ENCODE measurements at regions not wholly inside any gene's neighbourhood (a gene's known extent, or its start where the extent isn't known, plus 50 kb on each side); places are given as distances from the start of the nearest gene placed in this dataset.
"Not testable (repeated sequence)": the region's sequence is repeated elsewhere in the genome, so short reads cannot be mapped to it uniquely, and the experiment has no call there.

DNA sequence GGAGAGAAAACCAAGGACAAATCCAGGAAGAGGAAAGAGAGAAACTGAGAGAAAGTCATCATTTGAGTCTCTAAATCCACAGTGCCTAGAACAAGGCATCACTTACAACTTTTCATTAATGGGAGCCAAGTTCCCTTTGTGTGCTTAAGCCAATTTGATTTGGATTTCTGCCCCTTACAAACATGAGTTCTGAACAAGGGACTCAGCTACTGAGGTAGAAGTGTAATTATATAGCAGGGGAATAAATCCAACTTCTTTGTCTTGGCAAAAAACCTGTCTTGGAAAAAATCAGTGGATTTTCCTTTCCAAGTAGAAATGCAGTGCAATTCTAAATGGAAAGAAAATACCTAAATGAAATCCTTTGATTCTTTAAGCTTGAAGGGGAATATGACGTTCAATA, 307.2 kb upstream of the CNTN3 start:
- ATAC-seq: no peak
- intact Hi-C loops (cut with DNase I): no loop called here
- no peak for DNase-seq (ENCODE audit: missing footprints)

DNA sequence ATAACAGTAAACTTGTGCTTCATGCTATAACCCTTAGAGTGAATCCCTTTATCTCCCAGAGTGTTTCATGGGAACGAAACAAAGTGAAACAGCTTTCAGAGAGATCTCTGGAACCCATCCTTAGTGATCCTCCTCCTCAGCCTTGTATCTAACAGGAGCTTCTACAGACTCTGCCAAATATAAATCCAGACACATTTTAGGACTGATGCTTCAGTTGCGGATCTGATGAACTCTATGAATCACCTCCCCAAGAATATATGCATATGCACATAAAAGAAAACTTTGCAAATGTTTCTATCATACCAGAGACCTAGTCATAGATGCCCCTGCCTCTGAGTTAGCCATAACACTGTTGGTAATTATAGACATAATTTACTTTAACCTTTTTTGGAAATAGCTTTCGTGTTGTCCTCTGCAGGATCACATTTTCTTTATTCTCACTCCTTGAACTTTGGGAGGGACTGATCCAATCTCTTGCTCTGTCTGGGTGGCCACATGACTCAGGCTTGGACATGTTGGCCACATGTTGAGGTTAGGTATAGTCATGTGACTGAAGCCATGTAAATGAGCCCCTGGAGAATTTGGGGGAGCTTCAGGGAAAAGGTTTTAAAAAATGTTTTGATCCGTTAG, 306.4 kb upstream of the CNTN3 start:
- DNase-seq (ENCODE audit: missing footprints): no peak
- ATAC-seq: no peak
- intact Hi-C loops (cut with DNase I): no loop called here

DNA sequence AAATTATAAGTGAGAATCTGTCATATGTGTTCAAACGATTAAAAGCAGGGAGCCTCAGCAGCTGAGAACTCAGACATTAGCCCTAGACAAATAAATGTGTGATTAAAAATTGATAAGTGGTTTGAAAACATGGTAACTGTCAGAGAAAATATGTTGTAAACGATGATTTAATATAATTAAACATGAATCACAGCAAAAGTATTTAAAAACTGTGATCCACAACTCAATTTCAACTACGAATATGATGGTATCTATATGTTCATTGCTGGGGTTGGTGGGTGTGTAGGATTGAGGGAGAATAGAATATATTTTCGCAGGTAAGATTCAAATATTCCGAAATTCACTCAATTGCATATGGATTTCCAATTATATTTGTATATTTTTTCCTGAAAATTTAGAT, 302.2 kb upstream of the CNTN3 start:
- no peak for ATAC-seq
- no peak for DNase-seq (ENCODE audit: missing footprints)
- intact Hi-C loops (cut with DNase I): no loop called here

DNA sequence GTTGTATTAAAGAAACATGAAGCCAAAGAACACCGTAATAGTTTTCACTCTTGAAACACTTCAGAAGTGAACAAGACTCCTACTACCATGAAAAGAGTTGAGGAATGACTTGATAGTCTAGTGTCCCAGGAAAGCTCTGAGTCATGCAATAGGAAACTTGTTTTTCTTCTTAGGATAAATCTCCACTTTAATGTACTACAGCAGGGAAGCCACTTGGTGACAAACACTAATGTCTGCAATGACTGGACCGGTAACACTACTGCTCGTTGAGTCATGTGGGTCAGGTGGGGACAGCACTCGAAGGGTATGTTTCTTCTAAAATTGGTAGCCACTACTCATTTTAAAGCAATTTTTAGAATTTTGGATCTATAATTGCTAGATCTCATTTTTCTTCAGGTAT, 291.7 kb upstream of the CNTN3 start:
- DNase-seq (ENCODE audit: missing footprints) (no peak), ATAC-seq (no peak)
- intact Hi-C loops (cut with DNase I): no loop called here

DNA sequence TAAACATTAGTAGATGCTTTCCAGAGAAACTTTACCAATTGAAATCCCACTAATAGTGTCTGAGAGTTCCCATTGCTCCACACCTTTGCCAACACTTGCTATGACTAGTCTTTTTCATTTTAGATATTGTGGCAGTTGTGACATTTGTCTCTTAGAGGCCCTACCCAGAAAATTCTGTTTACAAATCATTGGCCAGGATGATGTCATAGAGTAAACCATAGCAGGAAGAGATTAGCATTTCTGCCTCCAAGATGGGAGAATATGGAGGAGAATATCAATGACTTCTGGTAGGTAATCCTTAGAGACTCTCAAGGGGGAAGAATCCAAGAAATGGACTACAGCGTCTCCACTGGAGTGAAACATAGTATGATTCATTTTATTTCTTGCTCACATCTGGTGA, 291.0 kb upstream of the CNTN3 start:
- intact Hi-C loops (cut with DNase I): no loop called here
- no peak for ATAC-seq
- DNase-seq (ENCODE audit: missing footprints): no peak

DNA sequence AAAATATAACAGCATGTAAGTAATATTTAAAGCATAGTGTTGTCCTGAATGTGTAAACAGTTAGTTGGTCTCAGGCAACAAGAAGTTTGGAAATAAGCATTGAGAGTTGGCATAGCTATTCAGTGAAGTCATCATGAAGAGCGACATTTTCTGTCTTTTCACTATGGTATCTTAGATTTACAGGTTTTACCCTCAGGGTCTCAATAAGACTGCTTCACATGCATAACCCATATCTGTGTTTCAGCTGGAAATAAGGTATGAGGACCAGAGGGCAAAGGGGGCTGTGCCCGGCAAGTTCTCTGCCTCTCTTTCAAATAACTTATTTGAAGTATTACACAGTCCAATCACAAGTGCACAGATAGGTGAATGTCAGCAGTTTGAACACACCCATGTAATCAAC, 290.2 kb upstream of the CNTN3 start:
- ATAC-seq (no peak), DNase-seq (ENCODE audit: missing footprints) (no peak)
- intact Hi-C loops (cut with DNase I): no loop called here

DNA sequence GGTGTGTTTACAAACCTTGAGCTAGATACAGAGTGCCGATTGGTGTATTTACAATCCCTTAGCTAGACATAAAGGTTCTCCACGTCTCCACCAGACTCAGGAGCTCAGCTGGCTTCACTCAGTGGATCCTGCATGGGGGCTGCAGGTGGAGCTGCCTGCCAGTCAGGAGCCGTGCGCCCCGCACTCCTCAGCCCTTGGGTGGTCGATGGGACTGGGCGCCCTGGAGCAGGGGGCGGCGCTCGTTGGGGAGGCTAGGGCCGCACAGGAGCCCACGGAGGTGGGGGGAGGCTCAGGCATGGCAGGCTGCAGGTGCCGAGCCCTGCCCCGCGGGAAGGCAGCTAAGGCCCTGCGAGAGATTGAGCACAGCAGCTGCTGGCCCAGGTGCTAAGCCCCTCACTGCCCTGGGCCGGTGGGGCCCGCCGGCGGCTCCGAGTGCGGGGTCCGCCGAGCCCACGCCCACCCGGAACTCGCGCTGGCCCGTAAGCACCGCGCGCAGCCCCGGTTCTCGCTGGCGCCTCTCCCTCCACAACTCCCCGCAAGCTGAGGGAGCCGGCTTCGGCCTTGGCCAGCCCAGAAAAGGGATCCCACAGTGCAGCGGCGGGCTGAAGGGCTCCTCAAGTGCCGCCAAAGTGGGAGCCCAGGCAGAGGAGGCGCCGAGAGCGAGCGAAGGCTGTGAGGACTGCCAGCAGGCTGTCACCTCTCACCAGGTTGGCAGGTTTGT, 285.5 kb upstream of the CNTN3 start:
- DNase-seq (ENCODE audit: missing footprints); ATAC-seq; intact Hi-C loops (cut with DNase I): not testable (repeated sequence)

DNA sequence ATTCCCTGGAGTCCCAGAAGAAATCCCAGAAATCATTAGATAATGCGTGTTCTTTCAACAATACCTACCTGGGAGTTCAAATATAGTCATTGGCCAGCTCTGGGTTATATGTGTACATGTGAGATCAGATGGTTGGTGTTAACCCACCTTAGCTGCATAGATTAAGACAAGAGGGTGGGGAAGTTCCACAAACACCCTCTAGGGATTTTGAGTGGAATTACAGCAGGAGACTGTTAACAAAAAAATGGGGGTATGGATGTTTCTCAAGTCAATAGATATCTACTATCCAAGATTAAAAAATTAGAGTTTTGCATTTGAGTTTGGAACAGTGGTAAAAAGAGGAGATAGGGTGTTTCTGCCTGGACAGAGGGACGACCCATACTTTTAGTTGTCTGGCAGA, 282.5 kb upstream of the CNTN3 start:
- no peak for DNase-seq (ENCODE audit: missing footprints)
- no peak for ATAC-seq

DNA sequence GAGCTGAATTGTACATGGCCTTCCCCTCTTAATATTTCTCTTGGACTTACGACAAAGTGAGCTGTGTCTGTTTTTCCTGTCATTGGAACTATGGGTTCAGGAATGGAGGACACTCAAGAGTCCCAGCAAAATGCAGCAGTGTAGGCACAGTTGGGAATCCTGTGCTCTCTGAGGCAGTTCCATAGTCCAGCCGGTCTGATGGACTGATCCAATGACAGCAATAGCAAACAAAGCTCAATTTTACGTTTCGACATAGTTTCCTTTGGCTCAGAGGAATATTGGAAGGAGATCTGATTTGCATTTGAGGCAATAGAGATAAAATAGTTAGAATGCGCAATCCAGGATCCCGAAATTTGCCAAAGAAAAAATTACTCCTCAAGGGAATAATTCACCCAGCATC, 276.9 kb upstream of the CNTN3 start:
- no peak for ATAC-seq
- intact Hi-C loops (cut with DNase I): no loop called here

More for the DNA sequence above, 282.5 kb upstream of the CNTN3 start:
- intact Hi-C loops (cut with DNase I): no loop called here

DNA sequence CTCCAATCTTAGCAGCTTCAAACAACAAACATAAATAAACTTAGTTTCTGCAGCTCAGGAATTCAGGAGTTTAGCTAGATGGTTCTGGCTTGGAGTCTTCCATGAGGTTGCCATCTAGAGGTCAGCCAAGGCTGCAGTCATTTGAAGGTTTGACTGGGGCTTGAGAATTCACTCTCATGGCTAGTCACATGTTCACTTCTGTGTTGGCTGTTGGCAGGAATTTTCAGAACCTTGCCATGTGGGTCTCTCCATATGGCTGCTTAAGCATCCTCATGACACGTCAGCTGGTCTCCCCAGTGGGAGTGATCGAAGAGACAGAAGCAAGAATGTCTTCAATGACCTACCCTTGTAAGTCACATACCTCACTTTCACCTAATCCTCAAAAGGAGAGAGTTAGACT, 269.2 kb upstream of the CNTN3 start:
- intact Hi-C loops (cut with DNase I): no loop called here
- ATAC-seq: no peak
- DNase-seq (ENCODE audit: missing footprints): no peak

More for the DNA sequence above, 276.9 kb upstream of the CNTN3 start:
- DNase-seq (ENCODE audit: missing footprints): no peak

DNA sequence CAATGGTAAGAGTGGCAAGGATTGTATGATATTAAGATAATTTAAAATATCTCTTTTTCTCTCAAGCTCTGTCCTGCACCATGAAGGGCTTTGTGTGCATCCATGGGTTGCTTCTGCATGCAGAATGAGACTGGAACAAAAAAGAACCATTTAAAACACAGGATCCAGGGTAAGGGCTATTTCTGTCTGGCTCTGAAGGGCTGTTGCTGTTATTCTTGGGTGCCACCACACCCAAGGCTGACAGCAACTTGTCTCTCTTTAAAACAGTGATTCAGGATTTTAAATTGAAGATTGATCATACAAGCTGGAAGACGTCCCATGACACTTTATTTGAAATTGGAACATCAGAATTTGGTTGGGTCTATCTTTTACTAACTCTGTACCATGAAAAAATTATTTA, 268.8 kb upstream of the CNTN3 start:
- intact Hi-C loops (cut with DNase I): no loop called here
- DNase-seq (ENCODE audit: missing footprints): no peak
- no peak for ATAC-seq

DNA sequence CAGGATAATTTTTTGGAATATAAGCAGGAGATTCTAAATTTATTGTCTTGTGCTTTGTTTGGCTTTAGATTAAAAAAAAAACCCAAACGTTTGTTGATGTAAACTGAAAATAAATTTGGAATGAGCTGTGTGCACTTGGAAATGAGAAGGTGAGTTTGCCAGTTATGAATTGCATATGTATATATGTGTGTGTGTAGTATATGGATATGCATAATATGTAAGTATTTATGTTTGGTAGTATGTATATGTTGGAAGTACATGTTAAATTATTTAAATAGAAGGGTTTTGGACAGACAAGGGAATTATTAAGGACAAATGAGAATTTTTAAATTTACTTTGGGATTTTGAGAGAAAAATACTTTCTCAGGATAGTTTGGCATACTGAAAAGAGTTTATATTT, 265.8 kb upstream of the CNTN3 start:
- ATAC-seq (no peak), DNase-seq (ENCODE audit: missing footprints) (no peak)
- intact Hi-C loops (cut with DNase I): no loop called here

DNA sequence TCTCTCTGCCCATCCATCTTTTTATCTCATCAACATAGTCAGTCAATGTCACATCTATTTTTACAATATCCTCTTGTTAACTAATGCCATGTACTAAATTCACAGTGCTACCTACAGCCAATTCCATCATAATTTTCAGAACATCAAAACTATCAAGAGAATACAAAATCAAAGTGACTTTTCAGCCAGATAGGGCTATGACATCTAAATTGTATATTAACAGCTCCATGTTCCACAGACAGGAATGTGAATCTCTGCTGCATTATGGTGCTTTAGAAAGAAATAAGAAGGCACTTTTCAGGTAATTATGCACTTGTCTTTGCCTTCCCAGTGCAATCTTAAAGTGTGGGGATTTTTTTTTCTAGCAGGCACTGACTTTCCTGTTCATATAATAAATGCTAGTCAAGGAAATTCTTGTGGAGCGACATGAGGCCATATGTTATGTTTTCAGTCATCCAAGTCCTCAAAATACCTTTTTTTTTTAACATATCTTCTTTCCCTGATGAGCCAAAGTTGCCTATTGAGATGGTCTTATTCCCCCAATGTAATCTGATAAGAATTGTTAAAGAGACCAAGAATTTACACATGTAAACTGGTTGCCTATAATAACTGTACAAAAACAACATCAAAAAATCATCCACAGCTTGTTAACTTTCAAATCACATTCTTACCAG, 252.0 kb upstream of the CNTN3 start:
- no peak for DNase-seq (ENCODE audit: missing footprints)
- no peak for ATAC-seq
- intact Hi-C loops (cut with DNase I): no loop called here

DNA sequence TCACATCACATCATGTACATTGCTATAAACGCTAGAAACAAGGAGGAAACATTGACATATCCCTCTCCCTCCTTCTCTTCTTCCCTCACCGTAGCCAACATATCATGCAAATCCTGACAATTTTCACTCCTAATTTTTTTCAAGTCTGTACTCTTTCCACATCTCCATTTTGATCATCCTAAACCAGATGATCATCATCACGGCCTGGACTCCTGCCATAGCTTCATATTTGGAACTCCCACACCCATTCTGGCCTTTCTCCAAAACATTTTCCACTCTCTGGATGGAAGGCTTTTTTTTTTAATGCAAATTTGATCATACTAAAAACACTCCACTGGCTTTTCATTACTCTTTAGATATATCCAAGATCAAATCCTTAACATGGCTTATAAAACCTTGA, 248.0 kb upstream of the CNTN3 start:
- DNase-seq (ENCODE audit: missing footprints): no peak
- no peak for ATAC-seq
- intact Hi-C loops (cut with DNase I): no loop called here

DNA sequence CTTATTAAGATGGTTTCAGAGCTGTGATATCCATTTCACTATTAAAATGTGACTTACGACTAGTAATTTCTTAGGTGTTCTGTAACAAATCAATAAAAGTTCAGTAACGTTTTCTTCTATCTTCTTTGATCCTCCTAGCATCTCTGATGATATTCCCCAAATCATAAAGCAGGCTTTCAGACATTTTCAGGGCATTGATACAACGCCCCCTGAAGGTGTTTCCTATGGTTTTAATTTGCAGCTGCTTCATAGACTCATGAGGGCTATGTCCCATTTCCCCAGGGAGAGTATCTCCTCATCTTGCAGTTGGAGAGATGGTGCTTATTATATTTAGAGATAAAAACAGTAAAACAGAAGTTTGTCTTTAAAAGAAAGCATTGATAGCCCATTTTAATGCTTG, 246.8 kb upstream of the CNTN3 start:
- DNase-seq (ENCODE audit: missing footprints) (no peak), ATAC-seq (no peak)
- intact Hi-C loops (cut with DNase I): no loop called here

DNA sequence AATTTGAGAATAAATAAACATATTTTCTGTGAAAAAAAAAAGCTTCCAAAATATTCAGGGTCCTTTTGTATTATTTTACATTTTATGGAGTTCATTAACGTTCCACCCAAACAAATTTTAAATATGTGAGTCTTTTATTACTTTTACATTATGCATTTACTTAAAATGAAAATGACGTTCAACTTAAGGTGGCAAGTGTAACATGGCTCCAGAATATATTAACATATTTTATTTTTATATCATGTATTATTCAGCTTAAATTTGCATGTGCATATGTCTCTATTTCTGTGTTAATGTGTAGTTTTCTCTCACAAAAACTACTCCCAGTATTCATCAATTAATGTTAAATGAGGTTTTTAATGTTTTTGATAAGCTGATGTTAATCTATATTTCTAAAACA, 243.6 kb upstream of the CNTN3 start:
- ATAC-seq (no peak), DNase-seq (ENCODE audit: missing footprints) (no peak)
- intact Hi-C loops (cut with DNase I): no loop called here

DNA sequence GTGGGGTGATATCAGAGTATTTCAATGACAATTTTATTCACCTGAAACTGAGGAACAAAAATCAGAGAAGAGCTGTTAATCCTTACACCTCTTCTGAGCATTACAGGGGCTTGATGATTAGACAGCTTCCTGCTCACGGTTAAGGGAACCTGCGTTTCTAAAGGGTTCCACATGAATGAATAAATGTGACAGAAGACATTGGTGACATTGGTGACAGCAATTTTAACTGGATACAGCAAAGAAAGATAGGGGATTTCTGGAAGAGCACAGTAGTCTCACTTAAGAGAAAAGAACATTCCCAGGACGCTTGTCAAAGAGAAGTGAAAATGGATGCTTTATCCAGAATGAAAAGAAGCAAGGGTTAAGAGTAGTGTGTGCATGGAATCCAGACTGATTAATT, 235.9 kb upstream of the CNTN3 start:
- intact Hi-C loops (cut with DNase I): no loop called here
- no peak for DNase-seq (ENCODE audit: missing footprints)
- ATAC-seq: no peak

DNA sequence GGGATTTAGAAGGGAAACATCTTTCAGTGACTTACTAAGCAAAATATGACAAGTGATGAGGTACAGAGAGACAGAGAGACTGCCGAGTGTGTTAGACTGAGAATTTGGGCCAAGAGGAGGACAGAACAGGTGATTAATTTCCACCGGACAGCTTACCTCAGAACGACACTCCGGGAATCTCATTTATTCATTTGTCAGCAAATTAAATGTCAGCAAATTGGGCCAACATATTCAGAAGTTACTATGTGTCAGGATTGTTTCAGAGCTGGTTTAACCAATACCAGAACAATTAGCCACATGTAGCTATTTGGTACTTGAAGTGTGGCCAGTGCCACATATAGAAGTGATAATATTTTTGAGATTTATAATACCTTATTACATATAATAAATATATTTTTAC, 232.6 kb upstream of the CNTN3 start:
- intact Hi-C loops (cut with DNase I): no loop called here
- DNase-seq (ENCODE audit: missing footprints) (no peak), ATAC-seq (no peak)

DNA sequence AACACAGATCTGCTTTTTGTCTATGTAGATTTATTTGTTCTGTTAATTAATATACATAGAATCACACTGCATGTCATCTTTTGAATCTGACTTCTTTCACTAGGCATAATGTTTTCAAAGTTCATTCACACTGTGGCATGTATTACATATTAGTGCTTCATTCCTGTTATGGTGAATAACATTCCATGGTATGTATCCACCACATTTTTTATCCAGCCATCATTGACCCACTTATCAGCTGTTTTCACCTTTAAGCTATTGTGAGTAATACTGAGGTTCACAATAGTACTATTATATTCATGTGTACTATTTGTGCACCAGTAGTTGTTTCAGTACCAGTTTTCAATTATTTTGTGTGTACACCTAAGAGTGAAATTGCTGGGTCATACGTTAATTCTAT, 230.6 kb upstream of the CNTN3 start:
- no peak for ATAC-seq

DNA sequence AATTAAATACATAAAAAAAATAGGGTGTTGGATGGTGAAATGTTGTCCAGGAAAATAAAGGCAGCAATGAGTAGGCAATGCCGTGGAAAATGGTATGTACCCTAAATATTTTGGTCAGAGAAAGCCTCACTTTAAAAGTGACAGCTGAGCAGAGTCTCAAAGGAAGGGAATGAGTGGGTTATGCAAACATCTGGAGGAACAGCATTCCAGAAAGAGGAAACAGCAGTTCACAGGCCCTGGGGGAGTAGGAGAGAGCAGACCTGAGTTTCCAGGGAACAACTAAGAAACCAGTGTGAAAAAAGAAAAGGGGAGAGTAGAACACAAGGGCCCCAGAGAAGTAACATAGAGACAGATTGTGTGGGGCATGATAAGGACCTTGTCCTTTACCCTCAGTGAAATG, 230.0 kb upstream of the CNTN3 start:
- ATAC-seq: no peak
- no peak for DNase-seq (ENCODE audit: missing footprints)
- intact Hi-C loops (cut with DNase I): no loop called here

More for the DNA sequence above, 230.6 kb upstream of the CNTN3 start:
- DNase-seq (ENCODE audit: missing footprints): no peak
- intact Hi-C loops (cut with DNase I): no loop called here
